ENCODE measurements at regions not wholly inside any gene's neighbourhood (a gene's known extent, or its start where the extent isn't known, plus 50 kb on each side); places are given as distances from the start of the nearest gene placed in this dataset.

- TF ChIP-seq CTCF (IDR thresholded peaks at IDR 0.05; ENCODE audit: poor library complexity, severe bottlenecking) (no peak), EP300 (conservative IDR thresholded peaks at IDR 0.05; ENCODE audit: poor library complexity, severe bottlenecking) (no peak), RAD21 (conservative IDR thresholded peaks at IDR 0.05) (no peak), MXI1 (conservative IDR thresholded peaks at IDR 0.05; ENCODE audit: poor library complexity, severe bottlenecking) (no peak), POLR2AphosphoS5 (IDR thresholded peaks at IDR 0.05) (no peak), EZH2 (IDR thresholded peaks at IDR 0.05; ENCODE audit: borderline replicate concordance, insufficient read depth, low read length, poor library complexity, severe bottlenecking) (no peak), TAF1 (IDR thresholded peaks at IDR 0.05; ENCODE audit: low read depth) (no peak)
Measured at GRCh38 chr1:166763318-166763717, 76.0 kb upstream of the POGK start.

Measured in neural cell (in vitro differentiated cells).